ENCODE measurements at regions not wholly inside any gene's neighbourhood (a gene's known extent, or its start where the extent isn't known, plus 50 kb on each side); places are given as distances from the start of the nearest gene placed in this dataset.

DNA sequence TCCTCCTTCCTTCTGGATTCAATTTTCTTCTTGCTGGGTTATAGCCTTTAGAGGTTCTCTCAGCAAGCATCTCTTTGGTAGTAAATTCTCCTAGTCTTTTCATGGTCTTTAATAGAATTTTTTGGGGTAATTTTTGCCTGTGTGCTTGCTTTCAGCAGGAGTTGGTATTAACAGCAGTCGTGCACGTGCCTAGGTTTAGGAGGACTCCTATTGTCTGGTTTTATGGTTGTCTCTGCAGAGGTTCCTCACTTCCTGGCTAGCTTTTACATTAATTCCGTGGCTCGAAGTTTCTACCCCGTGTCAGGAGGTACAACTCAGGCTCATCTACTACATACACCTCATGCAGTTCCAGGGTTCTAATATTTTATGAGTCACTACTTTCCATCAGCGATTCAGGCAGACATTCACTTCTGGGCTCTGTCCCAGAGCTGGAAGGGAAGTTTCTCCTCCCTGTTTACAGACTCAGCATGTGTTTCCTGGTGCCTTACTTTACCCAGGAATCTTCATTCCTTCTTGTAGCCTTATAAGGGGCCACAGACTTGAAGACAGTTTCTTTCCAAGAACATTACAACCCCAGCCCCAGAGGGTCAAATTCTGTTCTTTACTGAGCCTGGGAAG, 643.6 kb downstream of the HS3ST4 start:
- BruUV-seq (replicated peaks) = no TSS peak
- no peaks in the 10 kb centered on the region for H3K36me3 ChIP-seq (ENCODE audit: insufficient read depth, low read length, poor library complexity, severe bottlenecking)
- no peaks in the 10 kb centered on the region for H3K9me3 ChIP-seq (ENCODE audit: low read depth, low read length, poor library complexity, severe bottlenecking)
- peaks cover 6% of the 10 kb centered on the region for H3K27me3 ChIP-seq (replicated peaks; ENCODE audit: insufficient read depth, low read depth, low read length, poor library complexity)
- ChIA-PET CTCF (no interaction called here), POLR2A (ENCODE audit: low non-redundant PET) (no interaction called here)
- TF ChIP-seq CTCF (conservative IDR thresholded peaks at IDR 0.05; ENCODE audit: low read depth, low read length) (no peak), EZH2 (IDR thresholded peaks at IDR 0.05; ENCODE audit: borderline replicate concordance, low read depth, low read length, poor library complexity, severe bottlenecking) (no peak)
- H3K4me3 ChIP-seq (ENCODE audit: low read depth, low read length, poor library complexity, severe bottlenecking) = no peak overlapping the region
- no peaks in the 10 kb centered on the region for H3K4me1 ChIP-seq (ENCODE audit: insufficient read depth, low read length, poor library complexity, severe bottlenecking)
- H3K27ac ChIP-seq (ENCODE audit: low read depth, low read length, poor library complexity, severe bottlenecking) = no peak overlapping the region
- intact Hi-C loops (cut with micrococcal nuclease; ENCODE audit: unreplicated experiment) = no loop called here
- no peak for DNase-seq (ENCODE audit: low spot score)

GRCh38 chr16:26342621-26343020, 650.9 kb downstream of the HS3ST4 start:
- CTCF ChIA-PET = no interaction called here
- intact Hi-C loops (cut with micrococcal nuclease; ENCODE audit: unreplicated experiment) = no loop called here
- Histone ChIP-seq H3K27ac (ENCODE audit: low read depth, low read length, poor library complexity, severe bottlenecking) (no peak overlapping the region), H3K9me3 (ENCODE audit: low read depth, low read length, poor library complexity, severe bottlenecking) (no peaks in the 10 kb centered on the region), H3K4me1 (ENCODE audit: insufficient read depth, low read length, poor library complexity, severe bottlenecking) (no peaks in the 10 kb centered on the region), H3K4me3 (ENCODE audit: low read depth, low read length, poor library complexity, severe bottlenecking) (no peak overlapping the region), H3K36me3 (ENCODE audit: insufficient read depth, low read length, poor library complexity, severe bottlenecking) (no peaks in the 10 kb centered on the region), H3K27me3 (replicated peaks; ENCODE audit: insufficient read depth, low read depth, low read length, poor library complexity) (peaks cover 6% of the 10 kb centered on the region)
- no TSS peak for BruUV-seq (replicated peaks)
- DNase-seq (ENCODE audit: low spot score) = no peak
- POLR2A ChIA-PET (ENCODE audit: low non-redundant PET) = no interaction called here
- TF ChIP-seq CTCF (conservative IDR thresholded peaks at IDR 0.05; ENCODE audit: low read depth, low read length) (no peak), EZH2 (IDR thresholded peaks at IDR 0.05; ENCODE audit: borderline replicate concordance, low read depth, low read length, poor library complexity, severe bottlenecking) (no peak)

DNA sequence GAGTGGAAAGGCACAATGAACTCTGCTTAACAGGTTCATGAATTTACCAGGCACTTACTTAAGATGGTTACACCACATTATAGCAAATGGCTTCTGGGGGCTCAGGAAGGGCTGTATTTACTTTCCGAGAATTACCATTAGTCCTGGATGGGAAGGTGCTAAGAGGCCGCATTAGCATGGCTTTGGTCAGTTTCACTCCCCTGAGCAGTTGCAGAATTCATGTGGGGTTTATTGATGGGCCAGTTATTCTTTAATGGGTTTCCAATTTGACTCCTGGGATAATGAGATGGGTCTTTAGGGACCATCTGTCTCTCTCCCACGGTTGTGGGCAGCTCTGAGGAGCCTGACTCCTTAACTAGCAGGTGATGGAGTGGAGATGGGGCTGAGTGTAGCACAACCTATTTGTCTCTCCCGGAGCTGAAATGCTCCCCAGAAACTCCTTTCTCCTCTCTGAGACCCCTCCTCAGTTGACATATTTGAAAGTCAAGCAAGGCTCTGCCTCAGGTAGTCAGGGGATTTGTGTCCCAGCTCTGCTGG, 652.5 kb downstream of the HS3ST4 start:
- intact Hi-C loops (cut with micrococcal nuclease; ENCODE audit: unreplicated experiment) = no loop called here
- Histone ChIP-seq H3K27ac (ENCODE audit: low read depth, low read length, poor library complexity, severe bottlenecking) (no peak overlapping the region), H3K27me3 (replicated peaks; ENCODE audit: insufficient read depth, low read depth, low read length, poor library complexity) (peaks cover 6% of the 10 kb centered on the region), H3K4me3 (ENCODE audit: low read depth, low read length, poor library complexity, severe bottlenecking) (no peak overlapping the region), H3K36me3 (ENCODE audit: insufficient read depth, low read length, poor library complexity, severe bottlenecking) (no peaks in the 10 kb centered on the region), H3K9me3 (ENCODE audit: low read depth, low read length, poor library complexity, severe bottlenecking) (no peaks in the 10 kb centered on the region), H3K4me1 (ENCODE audit: insufficient read depth, low read length, poor library complexity, severe bottlenecking) (no peaks in the 10 kb centered on the region)
- TF ChIP-seq EZH2 (IDR thresholded peaks at IDR 0.05; ENCODE audit: borderline replicate concordance, low read depth, low read length, poor library complexity, severe bottlenecking) (no peak), CTCF (conservative IDR thresholded peaks at IDR 0.05; ENCODE audit: low read depth, low read length) (no peak)
- ChIA-PET CTCF (no interaction called here), POLR2A (ENCODE audit: low non-redundant PET) (no interaction called here)
- no peak for DNase-seq (ENCODE audit: low spot score)
- no TSS peak for BruUV-seq (replicated peaks)
